SU-DHL-6 (cell line): ENCODE measurements at regions not wholly inside any gene's neighbourhood (a gene's known extent, or its start where the extent isn't known, plus 50 kb on each side); places are given as distances from the start of the nearest gene placed in this dataset.

ENCODE experiments used
- H2AFZ ChIP-seq: fragments of 200-600 bp; sonication (generic); 2 replicates; pipeline ENCODE4 v1.6.1; 2014; ENCODE audit warnings: low read depth, mild to moderate bottlenecking, moderate library complexity, mixed read lengths, antibody characterized with exemption, low read length; ENCODE audit not compliant: severe bottlenecking
- H3F3A ChIP-seq: fragments of 200-600 bp; shearing (Covaris generic); 2 replicates; pipeline ENCODE4 v1.6.0; 2016; ENCODE audit warnings: antibody characterized with exemption, mild to moderate bottlenecking; ENCODE audit not compliant: insufficient read depth
- H3K27ac ChIP-seq: fragments of 200-600 bp; sonication (generic); 2 replicates; pipeline ENCODE4 v1.5.1; 2016; ENCODE audit warnings: low read depth, mild to moderate bottlenecking, low read length, moderate library complexity, mixed read lengths
- H3K27me3 ChIP-seq: fragments of 200-600 bp; sonication (generic), shearing (Covaris generic); 2 replicates; pipeline ENCODE4 v1.6.0; 2014; ENCODE audit warnings: mild to moderate bottlenecking, low read length
- H3K36me3 ChIP-seq: fragments of 200-600 bp; sonication (generic); 2 replicates; pipeline ENCODE4 v1.6.1; 2014; ENCODE audit warnings: mild to moderate bottlenecking, low read length, mixed read lengths
- H3K4me2 ChIP-seq: fragments of 300-600, 200-600 bp; shearing (Covaris generic), sonication (generic); 2 replicates; pipeline ENCODE4 v1.6.0; 2014; ENCODE audit warnings: low read length, low read depth, mild to moderate bottlenecking; ENCODE audit not compliant: poor library complexity, severe bottlenecking
- H3K4me3 ChIP-seq: fragments of 200-600 bp; sonication (generic); 2 replicates; pipeline ENCODE4 v1.5.1; 2014; ENCODE audit warnings: antibody characterized with exemption, low read length, mild to moderate bottlenecking, mixed read lengths; ENCODE audit not compliant: insufficient read depth, poor library complexity, severe bottlenecking
- H3K79me2 ChIP-seq: fragments of 200-600 bp; sonication (generic); 2 replicates; pipeline ENCODE4 v1.6.1; 2014; ENCODE audit warnings: mild to moderate bottlenecking, low read length, moderate library complexity; ENCODE audit not compliant: insufficient read depth
- H3K9ac ChIP-seq: fragments of 200-600 bp; sonication (generic); 2 replicates; pipeline ENCODE4 v1.7.0; 2014; ENCODE audit warnings: mild to moderate bottlenecking, low read length
- H3K9me2 ChIP-seq: fragments of 200-600 bp; sonication (generic); replicated peaks from 2 replicates; pipeline ENCODE4 v1.6.1; 2014; ENCODE audit warnings: low read length; ENCODE audit not compliant: insufficient read depth
- H3K9me3 ChIP-seq: fragments of 200-600 bp; sonication (generic); 2 replicates; pipeline ENCODE4 v1.6.1; 2014; ENCODE audit warnings: low read length, mixed read lengths; ENCODE audit not compliant: insufficient read depth
- H4K20me1 ChIP-seq: fragments of 200-600 bp; sonication (generic); 2 replicates; pipeline ENCODE4 v1.6.1; 2014; ENCODE audit warnings: low read depth, mild to moderate bottlenecking, antibody characterized with exemption, low read length, moderate library complexity, mixed read lengths
- EZH2phosphoT487 ChIP-seq: fragments of 200-600 bp; sonication (generic), shearing (Covaris generic); conservative IDR thresholded peaks from 2 replicates; pipeline ENCODE4 v1.6.1; 2018; ENCODE audit warnings: mild to moderate bottlenecking, antibody characterized with exemption, low read length, moderate library complexity, mixed read lengths
- TF ChIP-seq, protein P1 (sequence below): fragments of 200-600 bp; sonication (generic); IDR thresholded peaks from one replicate; pipeline ENCODE4 v1.5.1; 2017; ENCODE audit warnings: antibody characterized with exemption, mild to moderate bottlenecking, low read length, moderate library complexity; ENCODE audit not compliant: insufficient read depth, poor library complexity, severe bottlenecking

GRCh38 chr13:97535614-97536013 is 101.6 kb downstream of the RAP2A start:
- H3K36me3 ChIP-seq = no peaks in the 10 kb centered on the region
- H3K27ac ChIP-seq = no peak overlapping the region
- H2AFZ ChIP-seq = no peak overlapping the region
- H3K9me3 ChIP-seq = no peaks in the 10 kb centered on the region
- H3K79me2 ChIP-seq = no peaks in the 10 kb centered on the region
- no peak for TF ChIP-seq EZH2phosphoT487
- TF ChIP-seq, protein P1, sequence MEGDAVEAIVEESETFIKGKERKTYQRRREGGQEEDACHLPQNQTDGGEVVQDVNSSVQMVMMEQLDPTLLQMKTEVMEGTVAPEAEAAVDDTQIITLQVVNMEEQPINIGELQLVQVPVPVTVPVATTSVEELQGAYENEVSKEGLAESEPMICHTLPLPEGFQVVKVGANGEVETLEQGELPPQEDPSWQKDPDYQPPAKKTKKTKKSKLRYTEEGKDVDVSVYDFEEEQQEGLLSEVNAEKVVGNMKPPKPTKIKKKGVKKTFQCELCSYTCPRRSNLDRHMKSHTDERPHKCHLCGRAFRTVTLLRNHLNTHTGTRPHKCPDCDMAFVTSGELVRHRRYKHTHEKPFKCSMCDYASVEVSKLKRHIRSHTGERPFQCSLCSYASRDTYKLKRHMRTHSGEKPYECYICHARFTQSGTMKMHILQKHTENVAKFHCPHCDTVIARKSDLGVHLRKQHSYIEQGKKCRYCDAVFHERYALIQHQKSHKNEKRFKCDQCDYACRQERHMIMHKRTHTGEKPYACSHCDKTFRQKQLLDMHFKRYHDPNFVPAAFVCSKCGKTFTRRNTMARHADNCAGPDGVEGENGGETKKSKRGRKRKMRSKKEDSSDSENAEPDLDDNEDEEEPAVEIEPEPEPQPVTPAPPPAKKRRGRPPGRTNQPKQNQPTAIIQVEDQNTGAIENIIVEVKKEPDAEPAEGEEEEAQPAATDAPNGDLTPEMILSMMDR = no peak
- no peak overlapping the region for H3K4me3 ChIP-seq
- no peak overlapping the region for H3K9ac ChIP-seq
- no peaks in the 10 kb centered on the region for H3K9me2 ChIP-seq
- H3F3A ChIP-seq = no peaks in the 10 kb centered on the region
- no peaks in the 10 kb centered on the region for H4K20me1 ChIP-seq
- H3K27me3 ChIP-seq = no peaks in the 10 kb centered on the region
- no peak overlapping the region for H3K4me2 ChIP-seq

- Histone ChIP-seq H3K9me3 (no peaks in the 10 kb centered on the region), H3K36me3 (no peaks in the 10 kb centered on the region), H3F3A (no peaks in the 10 kb centered on the region), H3K9me2 (no peaks in the 10 kb centered on the region), H3K4me3 (no peak overlapping the region), H3K27me3 (no peaks in the 10 kb centered on the region), H3K4me2 (no peak overlapping the region), H4K20me1 (no peaks in the 10 kb centered on the region), H3K9ac (no peak overlapping the region), H2AFZ (no peak overlapping the region), H3K79me2 (no peaks in the 10 kb centered on the region), H3K27ac (no peak overlapping the region)
- TF ChIP-seq EZH2phosphoT487 = no peak
- TF ChIP-seq, protein P1 = no peak
These were observed 103.1 kb downstream of the RAP2A start for GRCh38 chr13:97537110-97537509.

DNA sequence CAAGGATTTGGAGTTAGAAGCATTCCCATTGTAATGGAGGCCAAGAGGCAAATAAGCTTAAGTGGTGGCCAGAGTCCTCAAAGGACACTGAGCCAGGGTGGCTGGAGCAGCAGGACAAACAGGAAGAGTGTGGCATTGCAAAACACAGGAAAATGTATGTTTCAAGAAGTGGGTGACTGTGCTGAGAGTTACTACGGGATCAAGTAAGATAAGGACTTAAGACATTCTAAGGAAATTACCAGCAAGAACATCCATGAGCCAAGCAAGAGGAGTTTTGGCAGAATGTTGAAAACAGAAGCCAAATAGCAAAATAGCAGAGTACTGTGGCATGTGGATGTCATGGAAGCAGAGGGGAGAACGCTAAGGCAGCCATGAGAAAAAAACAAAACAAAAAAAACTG is 104.2 kb downstream of the RAP2A start:
- Histone ChIP-seq H3K9me3 (no peaks in the 10 kb centered on the region), H4K20me1 (no peaks in the 10 kb centered on the region), H3K9ac (no peak overlapping the region), H3F3A (no peaks in the 10 kb centered on the region), H3K4me3 (no peak overlapping the region), H3K27me3 (no peaks in the 10 kb centered on the region), H3K27ac (no peak overlapping the region), H3K79me2 (no peaks in the 10 kb centered on the region), H2AFZ (no peak overlapping the region), H3K36me3 (no peaks in the 10 kb centered on the region), H3K4me2 (no peak overlapping the region), H3K9me2 (no peaks in the 10 kb centered on the region)
- no peak for TF ChIP-seq EZH2phosphoT487
- TF ChIP-seq, protein P1 = no peak
